Head of caudate nucleus (tissue), 42 donors: ENCODE measurements at regions not wholly inside any gene's neighbourhood (a gene's known extent, or its start where the extent isn't known, plus 50 kb on each side); places are given as distances from the start of the nearest gene placed in this dataset.

ENCODE experiments used
- DNase-seq, 42 donors: peaks; one replicate each; pipeline versions ENCODE4 v3.0.0 to v3.0.0-alpha.2; 2020 to 2021; ENCODE audit warnings: mixed read lengths in 7 of 42
- intact Hi-C: fragments of 100-400 bp; cut with DNase I; formaldehyde crosslinking; loops from one replicate; pipeline ENCODE4 v1.15.0; 2022

GRCh38 chr14:38915125-38915524, 187.9 kb downstream of the SEC23A start:
- intact Hi-C loops = no loop called here
- no peak for DNase-seq

- intact Hi-C loops = no loop called here
- no peak for DNase-seq
Observed at GRCh38 chr14:38910092-38910491, 192.9 kb downstream of the SEC23A start.

GRCh38 chr14:38904959-38905358, 198.1 kb downstream of the SEC23A start:
- intact Hi-C loops = no loop called here
- no peak for DNase-seq

GRCh38 chr14:38901791-38902190, 201.2 kb downstream of the SEC23A start:
- intact Hi-C loops = no loop called here
- no peak for DNase-seq

GRCh38 chr14:38900887-38901286, 202.1 kb downstream of the SEC23A start:
- DNase-seq = no peak
- intact Hi-C loops = no loop called here

GRCh38 chr14:38887696-38888095, 215.3 kb downstream of the SEC23A start:
- intact Hi-C loops = no loop called here
- DNase-seq = no peak

GRCh38 chr14:38884109-38884508, 218.9 kb downstream of the SEC23A start:
- DNase-seq = no peak
- intact Hi-C loops = no loop called here

- intact Hi-C loops = no loop called here
- DNase-seq = no peak
Observed at GRCh38 chr14:38883127-38883526, 219.9 kb downstream of the SEC23A start.

GRCh38 chr14:38882533-38882932, 220.5 kb downstream of the SEC23A start:
- no peak for DNase-seq
- intact Hi-C loops = no loop called here

- DNase-seq = no peak
Observed at GRCh38 chr14:38880643-38881524, 222.2 kb downstream of the SEC23A start.

GRCh38 chr14:38877744-38878388, 225.2 kb downstream of the SEC23A start:
- intact Hi-C loops = loop anchor here (10.0 kb wide), 2 partner anchors 67 to 137 kb away; no protein-coding TSS in a partner anchor
- no peak for DNase-seq

More at GRCh38 chr14:38880643-38881524, 222.2 kb downstream of the SEC23A start:
- intact Hi-C loops = no loop called here

- no peak for DNase-seq
- intact Hi-C loops = loop anchor here (10.0 kb wide), 2 partner anchors 70 to 140 kb away; no protein-coding TSS in a partner anchor
Observed at GRCh38 chr14:38874721-38875120, 228.3 kb downstream of the SEC23A start.

- intact Hi-C loops = loop anchor here (10.0 kb wide), 2 partner anchors 71 to 141 kb away; no protein-coding TSS in a partner anchor
Observed at GRCh38 chr14:38873941-38874612, 229.0 kb downstream of the SEC23A start.

GRCh38 chr14:38870296-38870836, 232.7 kb downstream of the SEC23A start:
- intact Hi-C loops = loop anchor here (10.0 kb wide), 2 partner anchors 74 to 144 kb away; no protein-coding TSS in a partner anchor
- DNase-seq = no peak

More at GRCh38 chr14:38873941-38874612, 229.0 kb downstream of the SEC23A start:
- no peak for DNase-seq

- no peak for DNase-seq
- intact Hi-C loops = loop anchor here (5.0 kb wide), 1 partner anchor 146 kb away; no protein-coding TSS in a partner anchor
Observed at GRCh38 chr14:38868399-38869290, 234.4 kb downstream of the SEC23A start.

GRCh38 chr14:38867561-38868150, 235.4 kb downstream of the SEC23A start:
- DNase-seq = peak; percentile 63 to 96 (median 88)
- intact Hi-C loops = loop anchor here (5.0 kb wide), 1 partner anchor 145 kb away; no protein-coding TSS in a partner anchor

- intact Hi-C loops = loop anchor here (5.0 kb wide), 1 partner anchor 144 kb away; no protein-coding TSS in a partner anchor
- DNase-seq = no peak
Observed at GRCh38 chr14:38866461-38866860, 236.6 kb downstream of the SEC23A start.

GRCh38 chr14:38862366-38862765, 240.7 kb downstream of the SEC23A start:
- intact Hi-C loops = no loop called here
- DNase-seq = no peak
